ENCODE measurements at regions not wholly inside any gene's neighbourhood (a gene's known extent, or its start where the extent isn't known, plus 50 kb on each side); places are given as distances from the start of the nearest gene placed in this dataset.

GRCh38 chr9:546797-547223, 294.7 kb upstream of the DMRT1 start:
- TF ChIP-seq CTCF (IDR thresholded peaks at IDR 0.05; ENCODE audit: extremely low read depth, insufficient read depth, missing control alignments) = no peak
- in situ Hi-C loops (cut with MboI; ENCODE audit: low pct_unique_long_range_greater_than_20kb, low sequenced_read_pairs, unreplicated experiment) = no loop called here
- DNase-seq (ENCODE audit: low spot score) = no peak

- no peak for DNase-seq (ENCODE audit: low spot score)
- no peak for TF ChIP-seq CTCF (IDR thresholded peaks at IDR 0.05; ENCODE audit: extremely low read depth, insufficient read depth, missing control alignments)
- in situ Hi-C loops (cut with MboI; ENCODE audit: low pct_unique_long_range_greater_than_20kb, low sequenced_read_pairs, unreplicated experiment) = no loop called here
Measured at GRCh38 chr9:547314-547713, 294.2 kb upstream of the DMRT1 start.

GRCh38 chr9:549455-549997, 292.0 kb upstream of the DMRT1 start:
- in situ Hi-C loops (cut with MboI; ENCODE audit: low pct_unique_long_range_greater_than_20kb, low sequenced_read_pairs, unreplicated experiment) = no loop called here
- TF ChIP-seq CTCF (IDR thresholded peaks at IDR 0.05; ENCODE audit: extremely low read depth, insufficient read depth, missing control alignments) = no peak
- no peak for DNase-seq (ENCODE audit: low spot score)

- DNase-seq (ENCODE audit: low spot score) = no peak
- no peak for TF ChIP-seq CTCF (IDR thresholded peaks at IDR 0.05; ENCODE audit: extremely low read depth, insufficient read depth, missing control alignments)
- in situ Hi-C loops (cut with MboI; ENCODE audit: low pct_unique_long_range_greater_than_20kb, low sequenced_read_pairs, unreplicated experiment) = no loop called here
Measured at GRCh38 chr9:550333-550732, 291.2 kb upstream of the DMRT1 start.

- in situ Hi-C loops (cut with MboI; ENCODE audit: low pct_unique_long_range_greater_than_20kb, low sequenced_read_pairs, unreplicated experiment) = no loop called here
- no peak for DNase-seq (ENCODE audit: low spot score)
- TF ChIP-seq CTCF (IDR thresholded peaks at IDR 0.05; ENCODE audit: extremely low read depth, insufficient read depth, missing control alignments) = no peak
Measured at GRCh38 chr9:551986-552929, 289.2 kb upstream of the DMRT1 start.

GRCh38 chr9:555493-555892, 286.0 kb upstream of the DMRT1 start:
- TF ChIP-seq CTCF (IDR thresholded peaks at IDR 0.05; ENCODE audit: extremely low read depth, insufficient read depth, missing control alignments) = no peak
- in situ Hi-C loops (cut with MboI; ENCODE audit: low pct_unique_long_range_greater_than_20kb, low sequenced_read_pairs, unreplicated experiment) = no loop called here
- no peak for DNase-seq (ENCODE audit: low spot score)
